ENCODE measurements at regions not wholly inside any gene's neighbourhood (a gene's known extent, or its start where the extent isn't known, plus 50 kb on each side); places are given as distances from the start of the nearest gene placed in this dataset.

GRCh38 chr7:130922206-130923112 lies 188.5 kb upstream of the KLF14 start:
- no peak for TF ChIP-seq CTCF (IDR thresholded peaks at IDR 0.05)

- no peak for TF ChIP-seq CTCF (IDR thresholded peaks at IDR 0.05)
These were observed 189.4 kb upstream of the KLF14 start for GRCh38 chr7:130923365-130923764.

DNA sequence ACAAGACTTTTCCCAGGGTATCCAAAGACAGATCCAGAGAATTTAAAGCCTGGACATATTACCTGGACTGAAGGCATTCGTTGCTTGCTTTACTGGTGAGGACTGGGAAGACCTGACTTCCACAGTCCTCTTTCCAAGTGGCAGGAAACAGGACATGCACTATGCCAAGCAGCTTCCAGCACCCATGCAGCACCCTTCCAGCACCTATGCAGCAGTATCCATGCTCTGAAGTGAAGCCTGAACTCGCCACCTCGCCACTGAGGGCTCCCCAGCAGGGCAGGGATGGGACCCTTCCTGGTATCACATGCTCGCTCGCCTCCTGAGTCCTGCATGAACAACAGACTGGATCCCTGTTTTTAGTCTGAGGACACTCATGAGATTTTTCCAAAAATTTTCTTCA lies 189.9 kb upstream of the KLF14 start:
- TF ChIP-seq CTCF (IDR thresholded peaks at IDR 0.05) = no peak

DNA sequence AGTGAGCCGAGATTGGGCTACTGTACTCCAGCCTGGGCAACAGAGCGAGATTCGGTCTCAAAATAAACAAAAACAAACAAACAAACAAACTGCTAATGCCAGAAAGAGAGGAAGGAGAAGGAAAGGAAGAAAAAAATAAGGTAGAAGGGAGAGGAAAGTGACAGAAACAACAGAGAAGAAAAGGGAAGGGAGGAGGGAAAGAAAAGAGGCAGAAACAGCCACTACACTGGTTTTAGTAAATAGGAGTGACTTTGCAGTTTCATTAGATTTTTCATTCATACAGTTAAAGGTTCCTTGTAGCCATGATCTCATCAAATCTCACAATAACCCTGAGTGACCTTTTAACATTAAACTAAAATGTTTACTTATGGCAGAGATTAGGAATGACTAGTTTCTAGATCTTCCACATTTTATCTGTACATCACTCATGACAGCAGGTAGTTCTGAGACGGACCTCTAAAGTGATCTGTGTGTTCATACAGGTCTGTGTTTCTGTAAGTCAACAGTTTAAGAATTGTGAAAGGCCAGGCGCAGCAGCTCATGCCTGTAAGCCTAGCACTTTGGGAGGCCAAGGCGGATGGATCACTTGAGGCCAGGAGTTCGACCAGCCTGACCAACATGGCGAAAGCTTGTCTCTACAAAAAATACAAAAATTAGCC lies 191.3 kb upstream of the KLF14 start:
- no peak for TF ChIP-seq CTCF (IDR thresholded peaks at IDR 0.05)

- no peak for TF ChIP-seq CTCF (IDR thresholded peaks at IDR 0.05)
These were observed 192.1 kb upstream of the KLF14 start for GRCh38 chr7:130926001-130926691.

DNA sequence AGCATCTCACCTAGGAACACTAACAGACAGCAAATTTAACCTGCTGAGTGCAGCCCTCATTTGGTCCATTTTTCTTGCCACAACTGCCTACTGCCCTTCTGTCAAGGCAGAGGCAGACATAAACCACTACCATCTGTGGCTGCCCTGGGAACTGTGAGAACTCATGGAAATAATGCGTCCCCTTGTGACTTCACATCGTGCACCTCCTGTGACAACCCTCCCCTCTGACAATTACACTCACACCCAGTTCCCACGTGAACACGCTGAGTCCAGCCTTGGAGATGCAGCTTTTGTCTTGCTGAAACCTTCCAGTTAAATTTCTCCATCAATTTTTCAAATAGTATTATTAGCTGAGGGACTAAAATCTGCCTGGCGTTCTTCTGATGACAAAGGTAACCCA lies 193.1 kb upstream of the KLF14 start:
- no peak for TF ChIP-seq CTCF (IDR thresholded peaks at IDR 0.05)

- no peak for TF ChIP-seq CTCF (IDR thresholded peaks at IDR 0.05)
These were observed 193.6 kb upstream of the KLF14 start for GRCh38 chr7:130927564-130927963.

Measured in LNCAP (cell line).